ENCODE measurements at regions not wholly inside any gene's neighbourhood (a gene's known extent, or its start where the extent isn't known, plus 50 kb on each side); places are given as distances from the start of the nearest gene placed in this dataset.
A peak's percentile ranks its signal among the peaks of the same experiment; 100 is the strongest.

DNA sequence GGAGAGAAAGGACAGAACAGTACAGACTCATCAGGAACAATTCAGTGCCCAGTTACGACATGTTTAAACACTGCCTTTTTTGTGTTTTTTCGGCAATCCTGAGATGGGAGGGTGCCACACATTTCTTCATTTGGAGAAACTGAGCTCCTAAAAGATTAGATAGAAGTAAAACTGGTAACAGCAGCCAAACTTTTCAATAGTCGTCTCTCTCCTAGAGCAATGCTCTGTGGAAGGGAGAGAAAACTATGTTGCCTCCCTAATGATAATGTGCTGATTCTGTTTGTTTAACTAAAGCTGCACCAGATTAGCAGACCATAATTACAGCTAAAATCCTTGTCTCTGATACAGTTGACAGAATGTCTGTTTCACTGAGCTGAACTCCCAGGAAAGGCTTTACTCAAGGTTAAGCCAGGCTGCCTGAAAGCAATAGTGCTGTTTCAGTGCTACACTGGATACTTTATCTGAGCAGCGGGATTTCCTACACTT lies 76.2 kb upstream of the CXADR start:
- DNase-seq (ENCODE audit: low read depth, low spot score): no peak

DNA sequence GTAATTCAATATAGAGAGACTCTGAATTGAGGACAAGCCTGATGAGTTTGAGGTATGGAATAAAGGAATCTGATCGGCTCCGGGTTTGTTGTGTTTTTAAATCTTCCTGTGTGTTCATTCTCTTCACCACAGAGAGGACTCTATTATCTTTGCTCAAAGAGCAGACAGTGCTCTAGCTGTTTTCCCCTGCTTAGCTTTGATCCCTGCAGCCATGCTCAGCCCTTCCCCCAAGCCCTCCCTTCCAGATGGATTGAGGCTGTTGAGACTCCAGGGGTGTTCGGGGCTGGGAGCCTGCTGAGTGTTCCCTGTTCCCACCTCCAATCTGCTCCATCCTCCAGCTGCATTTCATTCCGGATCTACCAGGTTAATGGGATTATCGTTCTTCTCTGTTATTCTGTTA lies 74.2 kb upstream of the CXADR start:
- no peak for DNase-seq (ENCODE audit: low read depth, low spot score)

DNA sequence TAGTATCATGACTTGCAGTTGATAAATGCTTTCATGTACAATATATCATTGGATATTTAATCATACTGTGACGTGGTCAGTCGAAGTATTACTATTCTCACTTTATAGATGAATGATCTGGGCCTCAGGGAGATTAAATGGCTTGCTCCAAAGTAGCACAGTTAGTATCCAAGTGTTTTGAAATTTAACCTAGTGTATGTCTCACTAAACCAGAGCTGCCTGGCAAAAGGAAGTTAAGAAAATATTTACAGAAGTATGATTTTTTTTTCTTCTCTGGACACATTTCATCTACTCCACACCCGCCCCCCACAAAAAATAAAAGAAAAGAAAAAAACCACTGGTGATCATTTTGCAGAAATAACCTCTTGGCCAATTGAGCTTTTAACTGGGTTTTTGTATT lies 71.9 kb upstream of the CXADR start:
- no peak for DNase-seq (ENCODE audit: low read depth, low spot score)

DNA sequence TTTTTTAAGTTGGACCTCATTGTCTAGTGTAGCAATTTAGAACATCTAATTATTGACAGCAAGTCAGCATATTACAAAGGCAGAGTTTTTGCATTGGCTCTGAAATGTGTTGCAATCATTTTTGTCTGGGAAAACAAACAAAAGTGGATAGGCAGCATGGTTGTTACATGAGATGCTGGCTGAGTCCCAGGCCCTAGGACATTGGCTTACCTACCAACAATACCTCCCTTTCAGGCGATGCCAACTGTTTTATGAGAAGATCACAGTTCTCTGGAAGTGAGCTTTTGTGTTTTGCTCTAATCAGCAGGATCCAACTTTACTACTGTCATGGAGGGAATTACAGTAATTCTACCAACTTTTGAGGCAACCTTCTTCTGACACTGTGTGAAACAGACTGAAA lies 71.5 kb upstream of the CXADR start:
- no peak for DNase-seq (ENCODE audit: low read depth, low spot score)

DNA sequence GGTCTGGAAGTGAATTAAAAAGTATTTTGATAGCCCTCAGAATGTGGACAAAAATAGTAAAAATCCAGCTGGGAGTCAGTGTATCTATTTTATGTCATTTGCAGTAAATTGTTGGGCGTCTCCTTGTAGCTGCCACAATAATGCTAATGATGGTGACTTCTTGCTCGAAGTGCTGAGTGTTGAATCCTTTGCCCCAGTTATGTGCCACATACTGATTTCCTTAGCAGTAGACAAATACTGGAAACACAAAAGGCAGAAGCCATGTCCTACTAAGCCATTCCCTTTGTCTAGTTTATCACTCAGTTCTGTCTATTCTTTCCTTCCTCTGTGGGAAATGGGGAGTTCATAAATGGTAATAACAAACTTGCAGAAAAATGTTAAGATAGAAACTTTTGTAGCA lies 70.7 kb upstream of the CXADR start:
- no peak for DNase-seq (ENCODE audit: low read depth, low spot score)

DNA sequence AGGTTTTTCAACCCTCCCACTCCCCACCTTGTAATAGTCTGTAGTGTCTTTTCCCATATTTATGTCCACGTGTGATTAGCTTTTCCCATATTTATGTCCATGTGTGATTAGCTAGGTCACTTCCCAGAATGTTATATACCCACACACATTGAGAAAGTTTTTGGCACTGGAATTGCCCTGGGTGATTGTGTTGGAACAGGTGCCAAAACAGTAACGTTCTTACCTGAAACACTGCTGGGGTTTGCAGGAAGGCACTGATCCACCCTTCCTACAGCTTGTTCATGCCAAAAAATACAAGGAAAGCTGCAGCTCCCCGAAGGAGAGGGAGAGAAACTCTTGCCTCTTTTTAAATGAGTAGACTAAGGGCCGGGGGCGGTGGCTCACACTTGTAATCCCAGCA lies 68.0 kb upstream of the CXADR start:
- DNase-seq (ENCODE audit: low read depth, low spot score): no peak

DNA sequence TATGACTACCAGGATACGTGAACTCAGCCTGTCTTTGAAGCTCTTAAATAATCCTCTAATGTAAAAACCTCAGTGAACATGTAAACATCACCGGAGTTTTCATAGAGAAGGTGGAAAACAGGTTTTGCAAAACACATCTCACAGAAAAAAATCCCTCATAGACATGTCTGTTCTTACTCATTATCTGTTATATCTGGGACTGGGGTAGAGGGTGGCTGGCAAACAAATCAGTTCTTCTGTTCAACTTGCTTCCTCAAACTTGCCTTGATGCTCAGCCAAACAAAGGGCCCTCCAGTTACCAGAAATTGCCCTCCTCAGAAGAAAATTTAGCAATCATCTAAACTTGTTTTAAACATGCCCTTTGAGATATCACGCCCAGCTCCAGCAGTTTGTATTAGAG lies 66.1 kb upstream of the CXADR start:
- DNase-seq (ENCODE audit: low read depth, low spot score): no peak

DNA sequence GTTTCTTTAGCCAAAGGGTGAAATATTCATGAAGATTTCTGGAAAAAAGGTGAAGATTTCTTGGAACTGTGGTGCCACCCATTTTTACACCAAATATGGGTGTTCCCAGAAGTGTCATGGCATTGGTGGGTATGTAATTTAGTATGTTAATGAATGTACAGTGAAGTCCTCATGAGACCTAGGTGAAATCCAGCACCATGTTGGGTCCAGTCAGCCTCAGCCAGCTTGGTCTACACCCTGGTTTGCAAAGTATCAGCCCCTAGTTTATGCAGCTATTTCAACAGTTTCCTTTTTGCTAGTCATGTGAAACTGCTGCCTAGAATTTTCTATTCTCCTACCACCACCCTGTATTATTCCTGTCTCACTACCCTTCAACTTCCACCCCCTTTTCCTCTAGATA lies 63.1 kb upstream of the CXADR start:
- no peak for DNase-seq (ENCODE audit: low read depth, low spot score)

DNA sequence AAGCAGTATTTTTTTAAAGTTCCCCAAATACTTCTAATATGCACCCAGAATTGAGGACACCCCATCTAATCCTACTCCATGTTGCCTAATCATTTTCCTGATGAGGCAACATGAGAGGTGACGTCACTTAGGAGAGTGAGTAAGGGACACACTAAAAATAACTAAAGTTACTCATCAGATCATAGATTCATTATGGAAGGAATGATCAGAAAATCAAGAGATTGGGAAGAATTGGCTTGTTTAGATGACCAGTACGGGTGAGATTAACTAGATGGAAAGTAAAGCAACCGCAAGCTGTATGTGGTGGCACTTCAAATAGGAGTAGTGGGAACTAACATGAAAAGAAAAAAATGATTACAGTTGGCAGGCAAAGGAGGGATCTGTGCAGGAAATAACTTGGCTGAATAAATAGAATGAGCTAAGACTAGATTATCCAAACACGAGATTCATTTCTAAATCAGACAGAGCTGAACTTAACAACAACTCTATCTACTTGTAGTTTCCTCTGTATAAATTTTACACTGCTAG lies 61.4 kb upstream of the CXADR start:
- DNase-seq (ENCODE audit: low read depth, low spot score): peak; percentile 59

DNA sequence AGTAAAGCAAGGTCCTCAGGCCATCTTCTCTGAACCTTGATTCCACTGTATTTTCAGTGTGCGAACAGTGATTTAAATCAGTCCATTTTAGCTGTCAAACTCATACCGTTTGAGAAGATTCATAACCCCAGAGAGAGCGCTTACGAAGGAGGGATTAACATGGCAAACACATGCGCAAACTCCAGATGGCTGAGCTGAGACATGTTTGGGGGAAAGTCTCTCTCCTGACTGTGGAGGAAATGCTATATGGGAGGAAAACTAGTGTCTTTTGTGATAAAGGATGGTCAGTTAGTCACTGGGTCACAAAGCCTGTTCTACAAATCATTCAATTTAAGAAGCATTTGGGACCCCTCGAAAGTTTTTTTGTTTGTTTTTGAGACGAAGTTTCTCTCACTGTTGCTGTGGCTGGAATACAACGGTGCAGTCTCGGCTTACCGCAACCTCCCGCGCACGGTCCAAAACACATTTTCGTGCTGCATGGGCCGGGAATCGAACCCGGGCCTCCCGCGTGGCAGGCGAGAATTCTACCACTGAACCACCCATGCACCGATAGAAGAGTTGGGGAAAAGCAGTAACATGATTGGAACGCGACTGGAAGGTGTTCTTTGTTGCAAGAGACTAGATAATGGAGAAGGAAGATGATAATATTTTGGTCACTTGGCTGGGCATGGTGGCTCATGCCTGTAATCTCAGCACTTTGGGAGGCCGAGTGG lies 58.4 kb upstream of the CXADR start:
- peak; percentile 73 for DNase-seq (ENCODE audit: low read depth, low spot score)

DNA sequence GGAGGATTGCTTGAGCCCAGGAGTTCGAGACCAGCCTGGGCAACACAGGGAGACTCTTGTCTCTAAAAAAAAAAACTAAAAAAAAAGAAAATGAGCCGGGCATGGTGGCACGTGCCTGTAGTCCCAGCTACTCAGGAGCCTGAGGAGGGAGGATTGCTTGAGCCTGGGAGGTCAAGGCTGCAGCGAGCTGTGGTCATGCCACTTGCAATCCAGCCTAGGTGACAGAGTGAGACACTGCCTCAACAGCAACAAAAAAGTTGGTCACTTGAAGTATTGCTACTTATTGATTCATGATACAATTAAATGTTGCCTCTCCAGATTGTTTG lies 57.9 kb upstream of the CXADR start:
- DNase-seq (ENCODE audit: low read depth, low spot score): no peak

DNA sequence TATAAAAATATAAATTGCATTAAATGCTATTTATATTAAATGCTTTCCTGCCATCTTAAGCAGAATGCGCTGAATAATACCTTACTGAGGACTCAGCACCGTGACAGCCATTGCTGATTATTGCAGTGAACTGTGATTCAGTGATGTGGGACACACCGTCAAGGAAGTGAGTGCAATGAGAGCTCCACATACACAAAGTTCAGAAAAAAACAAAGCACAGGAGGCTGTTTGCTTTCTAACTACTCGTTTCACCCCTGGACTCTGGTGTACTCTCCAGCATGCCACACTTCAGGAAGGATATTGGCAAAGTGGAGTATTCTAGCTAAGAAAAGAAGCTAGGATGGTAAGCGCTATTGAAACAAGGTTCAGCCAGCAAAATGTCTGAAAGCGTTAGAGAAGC lies 57.4 kb upstream of the CXADR start:
- no peak for DNase-seq (ENCODE audit: low read depth, low spot score)

DNA sequence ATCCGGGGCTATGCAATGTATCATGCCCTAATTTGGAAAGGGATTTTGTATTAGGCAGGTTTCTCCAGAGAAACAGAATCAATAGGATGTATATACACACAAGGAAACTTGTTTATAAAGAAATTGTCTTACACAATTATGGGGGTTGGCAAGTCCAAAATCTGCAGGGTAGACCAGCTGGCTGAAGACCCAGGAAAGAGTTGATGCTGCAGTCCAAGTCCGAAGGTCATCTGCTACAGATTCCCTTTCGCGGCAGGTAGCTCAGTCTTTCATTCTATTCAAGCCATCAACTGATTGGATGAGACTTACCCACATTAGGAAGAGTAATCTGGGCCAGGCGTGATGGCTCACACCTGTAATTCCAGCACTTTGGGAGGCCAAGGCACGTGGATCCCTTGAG lies 54.6 kb upstream of the CXADR start:
- no peak for DNase-seq (ENCODE audit: low read depth, low spot score)

DNA sequence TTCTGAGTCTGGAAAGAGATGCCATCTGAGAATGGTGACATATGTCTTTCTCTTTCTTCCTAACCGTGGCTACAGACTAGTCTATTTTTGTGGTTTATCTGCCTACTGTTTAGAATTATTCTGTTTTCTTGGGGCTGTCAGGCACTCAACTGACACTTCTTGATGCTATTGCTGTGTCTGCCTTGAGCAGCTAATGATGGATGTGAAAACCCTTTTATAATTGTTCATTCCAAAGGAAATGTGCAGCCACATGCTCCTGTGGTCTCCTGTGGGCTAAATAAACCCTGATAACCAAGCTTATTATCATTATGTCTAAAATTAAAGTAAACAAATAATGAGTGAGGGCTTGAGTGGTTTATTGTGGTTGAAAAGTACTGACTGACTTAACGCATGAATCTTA lies 52.7 kb upstream of the CXADR start:
- DNase-seq (ENCODE audit: low read depth, low spot score): no peak

DNA sequence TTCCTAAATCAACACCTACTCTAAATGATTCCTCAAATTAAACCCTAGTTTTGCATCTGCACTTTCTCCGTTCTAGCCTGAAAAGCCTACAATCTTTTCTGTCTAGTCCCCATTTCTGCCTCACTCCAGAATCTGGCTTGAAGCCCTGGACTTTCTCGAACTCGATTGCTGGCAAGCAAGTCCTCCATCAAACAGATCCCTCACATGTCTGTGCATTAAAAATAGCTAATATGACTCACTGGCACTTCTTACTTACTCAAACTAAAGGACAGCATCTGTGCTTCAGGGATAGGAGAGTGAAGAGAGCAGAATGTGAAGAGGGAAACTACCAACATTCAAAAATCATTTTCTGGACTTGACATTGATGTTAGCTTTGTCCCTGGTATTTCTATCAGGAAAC lies 51.8 kb upstream of the CXADR start:
- peak; percentile 70 for DNase-seq (ENCODE audit: low read depth, low spot score)

DNA sequence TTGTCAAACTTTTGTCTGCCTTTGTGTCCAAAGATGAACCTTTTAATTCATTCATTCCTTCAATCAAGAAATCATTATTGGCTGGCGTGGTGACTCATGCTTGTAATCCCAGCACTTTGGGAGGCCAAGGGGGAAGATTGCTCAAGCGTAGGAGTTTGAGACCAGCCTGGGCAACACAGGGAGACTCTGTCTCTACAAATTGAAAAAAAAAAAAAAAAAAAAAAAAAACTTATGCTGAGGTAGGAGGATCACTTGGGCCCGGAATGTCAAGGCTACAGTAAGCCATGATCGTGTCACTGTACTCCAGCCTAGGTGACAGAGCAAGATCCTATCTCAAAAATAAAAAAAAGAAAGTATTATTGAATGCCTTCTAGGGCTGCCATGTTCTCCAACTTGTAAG lies 51.3 kb upstream of the CXADR start:
- DNase-seq (ENCODE audit: low read depth, low spot score): no peak

DNA sequence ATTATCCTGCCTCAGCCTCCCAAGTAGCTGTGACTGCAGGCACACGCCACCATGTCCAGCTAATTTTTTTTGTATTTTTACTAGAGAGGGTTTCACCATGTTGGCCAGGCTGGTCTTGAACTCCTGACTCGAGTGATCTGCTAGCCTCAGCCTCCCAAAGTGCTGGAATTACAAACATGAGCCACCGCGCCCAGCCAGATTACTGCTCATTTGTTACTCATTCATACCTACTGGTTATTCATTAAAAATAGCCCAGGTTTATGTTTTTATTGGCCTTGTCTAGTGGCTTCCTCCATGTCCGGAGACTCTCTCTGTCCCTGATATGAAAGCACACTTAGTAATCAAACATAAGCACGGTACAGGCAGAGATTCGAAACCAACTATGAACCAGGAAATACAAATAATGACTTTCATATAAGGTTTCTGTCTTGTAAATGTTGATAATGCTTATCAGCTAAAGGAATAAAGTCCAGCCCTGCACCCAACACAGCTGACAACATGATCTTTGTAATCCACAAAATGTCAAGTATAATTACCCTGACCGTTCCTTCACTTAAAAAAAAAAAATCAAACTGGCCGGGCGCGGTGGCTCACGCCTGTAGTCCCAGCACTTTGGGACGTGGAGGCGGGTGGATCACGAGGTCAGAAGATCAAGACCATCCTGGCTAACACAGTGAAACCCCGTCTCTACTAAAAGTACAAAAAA lies 50.4 kb upstream of the CXADR start:
- peak; percentile 20 for DNase-seq (ENCODE audit: low read depth, low spot score)
